Keratinocyte (primary cell): ENCODE measurements at regions not wholly inside any gene's neighbourhood (a gene's known extent, or its start where the extent isn't known, plus 50 kb on each side); places are given as distances from the start of the nearest gene placed in this dataset.

Source experiments
- DNase-seq: peaks from one replicate; pipeline ENCODE4 v3.0.0-alpha.2; 2011; ENCODE audit warnings: low read depth, missing footprints, low spot score
- FAIRE-seq: peaks from 2 replicates; lab custom pipeline; 2011; peaks lifted over from hg19 to GRCh38; lab: Jason Lieb, UNC
- H2AFZ ChIP-seq: 2 replicates; pipeline ENCODE4 v1.6.0; 2012; ENCODE audit warnings: low read length, control low read depth, inconsistent platforms; ENCODE audit not compliant: control insufficient read depth
- H3K27ac ChIP-seq: 2 replicates; pipeline ENCODE4 v1.5.1; 2011; ENCODE audit warnings: low read length; ENCODE audit not compliant: control insufficient read depth, insufficient read depth
- H3K27me3 ChIP-seq: 3 replicates; pipeline ENCODE4 v1.6.0; 2011; ENCODE audit warnings: low read length; ENCODE audit not compliant: control insufficient read depth, insufficient read depth; ENCODE audit errors: extremely low read depth
- H3K36me3 ChIP-seq, 2 experiments: 2 replicates in 1 of 2; 3 replicates in 1 of 2; pipeline ENCODE4 v1.5.1; 2011; ENCODE audit warnings: low read length in 2 of 2, mild to moderate bottlenecking in 1 of 2; ENCODE audit not compliant: control insufficient read depth in 2 of 2, insufficient read depth in 2 of 2; ENCODE audit errors: extremely low read depth in 1 of 2
- H3K4me1 ChIP-seq: 3 replicates; pipeline ENCODE4 v1.5.1; 2011; ENCODE audit warnings: low read length; ENCODE audit not compliant: control insufficient read depth, insufficient read depth; ENCODE audit errors: extremely low read depth
- H3K4me2 ChIP-seq: 3 replicates; pipeline ENCODE4 v1.6.0; 2011; ENCODE audit warnings: low read depth, low read length; ENCODE audit not compliant: control insufficient read depth, insufficient read depth; ENCODE audit errors: extremely low read depth
- H3K4me3 ChIP-seq, 3 experiments: fragments of 200-600 bp in 1 of 3; sonication (generic) in 1 of 3; 2 replicates in 2 of 3; 3 replicates in 1 of 3; pipeline ENCODE4 v1.5.1; 2011 to 2016; ENCODE audit warnings: low read length in 3 of 3, mild to moderate bottlenecking in 3 of 3, control low read depth in 2 of 3, inconsistent platforms in 1 of 3, low read depth in 1 of 3, mixed read lengths in 1 of 3, mixed run types in 1 of 3, moderate library complexity in 1 of 3; ENCODE audit not compliant: control insufficient read depth in 2 of 3, insufficient read depth in 2 of 3; ENCODE audit errors: extremely low read depth in 1 of 3
- H3K79me2 ChIP-seq: 2 replicates; pipeline ENCODE4 v1.6.0; 2012; ENCODE audit warnings: low read length; ENCODE audit not compliant: control insufficient read depth, insufficient read depth
- H3K9ac ChIP-seq: 3 replicates; pipeline ENCODE4 v1.6.0; 2011; ENCODE audit warnings: low read length; ENCODE audit not compliant: control insufficient read depth, insufficient read depth; ENCODE audit errors: extremely low read depth
- H3K9me1 ChIP-seq: 3 replicates; pipeline ENCODE4 v1.6.0; 2011; ENCODE audit warnings: low read length; ENCODE audit not compliant: control insufficient read depth, insufficient read depth; ENCODE audit errors: extremely low read depth
- H3K9me3 ChIP-seq: 2 replicates; pipeline ENCODE4 v1.5.1; 2012; ENCODE audit warnings: low read depth, low read length; ENCODE audit not compliant: control insufficient read depth
- H4K20me1 ChIP-seq: 3 replicates; pipeline ENCODE4 v1.6.0; 2011; ENCODE audit warnings: low read length; ENCODE audit not compliant: control insufficient read depth, insufficient read depth; ENCODE audit errors: extremely low read depth
- CTCF ChIP-seq, 3 experiments: IDR thresholded peaks in 1 of 3; conservative IDR thresholded peaks in 1 of 3; optimal IDR thresholded peaks in 1 of 3; 2 replicates in 2 of 3; 3 replicates in 1 of 3; pipeline versions ENCODE3 to v1.5.1; 2011; ENCODE audit warnings: low read length in 3 of 3, mild to moderate bottlenecking in 3 of 3, moderate library complexity in 2 of 3, control low read depth in 1 of 3, inconsistent platforms in 1 of 3; ENCODE audit not compliant: insufficient read depth in 2 of 3; ENCODE audit errors: extremely low read depth in 1 of 3
- EZH2 ChIP-seq: IDR thresholded peaks from one replicate; pipeline ENCODE4 v1.6.1; 2012; ENCODE audit warnings: inconsistent platforms, mild to moderate bottlenecking, low read length, moderate library complexity
- dilution Hi-C: fragments of 300-500 bp; cut with MboI; formaldehyde crosslinking; loops from one replicate; pipeline ENCODE4 v1.7.0; 2020; ENCODE audit warnings: low sequenced_read_pairs; ENCODE audit not compliant: extremely low pct_ligation_motif_present

GRCh38 chr1:106120789-106121188 is 935.7 kb upstream of the PRMT6 start:
- Histone ChIP-seq H3K9ac (no peak overlapping the region), H2AFZ (no peak overlapping the region), H3K4me1 (no peaks in the 10 kb centered on the region), H3K4me3 (no peak overlapping the region), H3K9me1 (no peaks in the 10 kb centered on the region), H3K9me3 (peaks cover 2% of the 10 kb centered on the region), H3K36me3 (no peaks in the 10 kb centered on the region), H3K27ac (no peak overlapping the region), H3K79me2 (no peaks in the 10 kb centered on the region), H4K20me1 (no peaks in the 10 kb centered on the region), H3K4me2 (no peak overlapping the region), H3K27me3 (no peaks in the 10 kb centered on the region)
- DNase-seq (no peak), FAIRE-seq (no peak)
- no peak for TF ChIP-seq EZH2
- no peak for TF ChIP-seq CTCF (optimal IDR thresholded peaks at IDR 0.05 in 1 of 3, IDR thresholded peaks at IDR 0.05 in 1 of 3, conservative IDR thresholded peaks at IDR 0.05 in 1 of 3; ENCODE audit: extremely low read depth in 1 of 3, insufficient read depth in 2 of 3, low read length in 3 of 3)
- dilution Hi-C loops = no loop called here

- no peaks in the 10 kb centered on the region for H3K4me1 ChIP-seq
- H3K9ac ChIP-seq = no peak overlapping the region
- H3K27me3 ChIP-seq = no peaks in the 10 kb centered on the region
- H4K20me1 ChIP-seq = no peaks in the 10 kb centered on the region
- dilution Hi-C loops = no loop called here
- DNase-seq (no peak), FAIRE-seq (no peak)
- H3K4me2 ChIP-seq = no peak overlapping the region
- no peaks in the 10 kb centered on the region for H3K79me2 ChIP-seq
- no peak for TF ChIP-seq CTCF (optimal IDR thresholded peaks at IDR 0.05 in 1 of 3, IDR thresholded peaks at IDR 0.05 in 1 of 3, conservative IDR thresholded peaks at IDR 0.05 in 1 of 3; ENCODE audit: extremely low read depth in 1 of 3, insufficient read depth in 2 of 3, low read length in 3 of 3)
- no peak for TF ChIP-seq EZH2
- no peaks in the 10 kb centered on the region for H3K36me3 ChIP-seq
- H3K27ac ChIP-seq = no peak overlapping the region
- H3K9me1 ChIP-seq = no peaks in the 10 kb centered on the region
- H3K4me3 ChIP-seq = no peak overlapping the region
- no peak overlapping the region for H2AFZ ChIP-seq
- peaks cover 2% of the 10 kb centered on the region for H3K9me3 ChIP-seq
These were observed 934.7 kb upstream of the PRMT6 start for GRCh38 chr1:106121728-106122127.
